Right renal pelvis (tissue), 4 donors: ENCODE measurements at regions not wholly inside any gene's neighbourhood (a gene's known extent, or its start where the extent isn't known, plus 50 kb on each side); places are given as distances from the start of the nearest gene placed in this dataset.
"Not testable (repeated sequence)": the region's sequence is repeated elsewhere in the genome, so short reads cannot be mapped to it uniquely, and the experiment has no call there.

ENCODE experiments used
- DNase-seq, 4 donors: peaks; one replicate each; pipeline ENCODE4 v3.0.0-alpha.2; 2013; ENCODE audit warnings: low read depth in 4 of 4, low spot score in 3 of 4, missing footprints in 1 of 4

- no peak for DNase-seq
These were observed 70.1 kb downstream of the FBXO4 start for GRCh38 chr5:41995193-41995592.

- no peak for DNase-seq
These were observed 76.6 kb downstream of the FBXO4 start for GRCh38 chr5:42001673-42002072.

- DNase-seq = not testable (repeated sequence)
These were observed 78.8 kb downstream of the FBXO4 start for GRCh38 chr5:42003852-42004251.

GRCh38 chr5:42005561-42006153, 80.6 kb downstream of the FBXO4 start:
- no peak for DNase-seq

GRCh38 chr5:42013561-42013960, 88.5 kb downstream of the FBXO4 start:
- no peak for DNase-seq

GRCh38 chr5:42015254-42015653, 90.2 kb downstream of the FBXO4 start:
- DNase-seq = no peak

- DNase-seq = no peak
These were observed 90.6 kb downstream of the FBXO4 start for GRCh38 chr5:42015681-42016080.

- no peak for DNase-seq
These were observed 95.9 kb downstream of the FBXO4 start for GRCh38 chr5:42020788-42021530.

- DNase-seq = no peak
These were observed 96.8 kb downstream of the FBXO4 start for GRCh38 chr5:42021923-42022322.

- no peak for DNase-seq
These were observed 97.4 kb downstream of the FBXO4 start for GRCh38 chr5:42022383-42022972.

GRCh38 chr5:42026446-42026845, 101.4 kb downstream of the FBXO4 start:
- no peak for DNase-seq

- no peak for DNase-seq
These were observed 107.1 kb downstream of the FBXO4 start for GRCh38 chr5:42032137-42032536.

GRCh38 chr5:42035526-42035925, 110.4 kb downstream of the FBXO4 start:
- DNase-seq = no peak

GRCh38 chr5:42036379-42036778, 111.3 kb downstream of the FBXO4 start:
- no peak for DNase-seq

- no peak for DNase-seq
These were observed 112.4 kb downstream of the FBXO4 start for GRCh38 chr5:42037379-42037932.

- no peak for DNase-seq
These were observed 118.3 kb downstream of the FBXO4 start for GRCh38 chr5:42043400-42043799.

- DNase-seq = peak in 2 of 4 donors; percentile 11 to 19
These were observed 132.2 kb downstream of the FBXO4 start for GRCh38 chr5:42057254-42057690.

- DNase-seq = no peak
These were observed 134.2 kb downstream of the FBXO4 start for GRCh38 chr5:42059291-42059690.

- DNase-seq = no peak
These were observed 134.8 kb downstream of the FBXO4 start for GRCh38 chr5:42059778-42060464.

- DNase-seq = no peak
These were observed 136.0 kb downstream of the FBXO4 start for GRCh38 chr5:42061121-42061520.

- DNase-seq = no peak
These were observed 139.7 kb downstream of the FBXO4 start for GRCh38 chr5:42064821-42065220.
